ENCODE measurements at regions not wholly inside any gene's neighbourhood (a gene's known extent, or its start where the extent isn't known, plus 50 kb on each side); places are given as distances from the start of the nearest gene placed in this dataset.
"Not testable (repeated sequence)": the region's sequence is repeated elsewhere in the genome, so short reads cannot be mapped to it uniquely, and the experiment has no call there.

- no peak for TF ChIP-seq ZFX (IDR thresholded peaks at IDR 0.05)
- TF ChIP-seq, protein P1, sequence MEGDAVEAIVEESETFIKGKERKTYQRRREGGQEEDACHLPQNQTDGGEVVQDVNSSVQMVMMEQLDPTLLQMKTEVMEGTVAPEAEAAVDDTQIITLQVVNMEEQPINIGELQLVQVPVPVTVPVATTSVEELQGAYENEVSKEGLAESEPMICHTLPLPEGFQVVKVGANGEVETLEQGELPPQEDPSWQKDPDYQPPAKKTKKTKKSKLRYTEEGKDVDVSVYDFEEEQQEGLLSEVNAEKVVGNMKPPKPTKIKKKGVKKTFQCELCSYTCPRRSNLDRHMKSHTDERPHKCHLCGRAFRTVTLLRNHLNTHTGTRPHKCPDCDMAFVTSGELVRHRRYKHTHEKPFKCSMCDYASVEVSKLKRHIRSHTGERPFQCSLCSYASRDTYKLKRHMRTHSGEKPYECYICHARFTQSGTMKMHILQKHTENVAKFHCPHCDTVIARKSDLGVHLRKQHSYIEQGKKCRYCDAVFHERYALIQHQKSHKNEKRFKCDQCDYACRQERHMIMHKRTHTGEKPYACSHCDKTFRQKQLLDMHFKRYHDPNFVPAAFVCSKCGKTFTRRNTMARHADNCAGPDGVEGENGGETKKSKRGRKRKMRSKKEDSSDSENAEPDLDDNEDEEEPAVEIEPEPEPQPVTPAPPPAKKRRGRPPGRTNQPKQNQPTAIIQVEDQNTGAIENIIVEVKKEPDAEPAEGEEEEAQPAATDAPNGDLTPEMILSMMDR (conservative IDR thresholded peaks at IDR 0.05) = no peak
- no peak overlapping the region for H3K27ac ChIP-seq
Observed at GRCh38 chr16:80253741-80254140, 287.1 kb upstream of the DYNLRB2 start.

DNA sequence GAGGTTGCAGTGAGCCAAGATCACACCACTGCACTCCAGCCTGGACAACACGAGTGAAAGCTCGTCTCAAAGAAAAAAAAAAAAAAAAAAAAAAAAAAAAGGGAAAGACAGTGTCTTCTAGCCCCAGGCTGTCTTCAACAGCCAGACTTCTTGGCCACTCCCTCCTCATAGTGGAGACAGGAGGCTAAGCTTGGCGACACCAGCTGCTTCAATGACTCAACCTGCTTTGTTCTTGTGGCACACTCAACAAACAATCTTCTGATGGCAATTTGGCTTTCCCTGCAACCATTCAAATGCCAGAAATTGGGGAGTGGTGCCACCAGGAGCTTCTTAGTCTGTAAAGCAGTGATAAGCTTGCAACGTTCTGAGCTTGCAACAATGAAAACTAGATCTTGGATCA lies 290.4 kb upstream of the DYNLRB2 start:
- TF ChIP-seq, protein P1 (conservative IDR thresholded peaks at IDR 0.05) = no peak
- TF ChIP-seq ZFX (IDR thresholded peaks at IDR 0.05) = no peak
- no peak overlapping the region for H3K27ac ChIP-seq

DNA sequence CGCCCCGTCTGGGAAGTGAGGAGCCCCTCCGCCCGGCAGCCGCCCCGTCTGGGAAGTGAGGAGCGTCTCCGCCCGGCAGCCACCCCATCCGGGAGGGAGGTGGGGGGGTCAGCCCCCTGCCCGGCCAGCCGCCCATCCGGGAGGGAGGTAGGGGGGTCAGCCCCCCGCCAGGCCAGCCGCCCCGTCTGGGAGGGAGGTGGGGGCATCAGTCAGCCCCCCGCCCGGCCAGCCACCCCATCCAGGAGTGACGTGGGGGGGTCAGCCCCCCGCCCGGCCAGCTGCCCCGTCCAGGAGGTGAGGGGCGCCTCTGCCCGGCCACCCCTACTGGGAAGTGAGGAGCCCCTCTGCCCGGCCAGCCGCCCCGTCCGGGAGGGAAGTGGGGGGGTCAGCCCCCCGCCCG lies 297.5 kb upstream of the DYNLRB2 start:
- not testable (repeated sequence) for H3K27ac ChIP-seq

DNA sequence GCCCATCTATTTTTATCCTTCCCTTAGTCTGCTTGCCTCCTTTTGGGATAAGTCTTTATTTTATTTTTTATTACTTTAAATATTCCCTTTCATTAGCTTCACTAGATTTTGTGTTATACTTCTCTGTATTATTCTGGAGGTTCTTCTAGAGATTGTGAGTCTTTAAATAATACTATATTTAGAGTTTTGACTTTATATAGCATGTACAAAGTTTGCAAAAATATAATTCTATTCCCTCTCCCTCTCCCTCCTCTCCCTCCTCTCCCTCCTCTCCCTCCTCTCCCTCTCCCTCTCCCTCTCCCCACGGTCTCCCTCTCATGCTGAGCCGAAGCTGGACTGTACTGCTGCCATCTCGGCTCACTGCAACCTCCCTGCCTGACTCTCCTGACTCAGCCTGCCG lies 298.5 kb upstream of the DYNLRB2 start:
- H3K27ac ChIP-seq = not testable (repeated sequence)

- H3K27ac ChIP-seq = no peak overlapping the region
- TF ChIP-seq, protein P1 (conservative IDR thresholded peaks at IDR 0.05) = no peak
- no peak for TF ChIP-seq ZFX (IDR thresholded peaks at IDR 0.05)
Observed at GRCh38 chr16:80233097-80233835, 307.5 kb upstream of the DYNLRB2 start.

- TF ChIP-seq, protein P1 (conservative IDR thresholded peaks at IDR 0.05) = no peak
- TF ChIP-seq ZFX (IDR thresholded peaks at IDR 0.05) = no peak
- H3K27ac ChIP-seq = no peak overlapping the region
Observed at GRCh38 chr16:80231888-80232287, 308.9 kb upstream of the DYNLRB2 start.

DNA sequence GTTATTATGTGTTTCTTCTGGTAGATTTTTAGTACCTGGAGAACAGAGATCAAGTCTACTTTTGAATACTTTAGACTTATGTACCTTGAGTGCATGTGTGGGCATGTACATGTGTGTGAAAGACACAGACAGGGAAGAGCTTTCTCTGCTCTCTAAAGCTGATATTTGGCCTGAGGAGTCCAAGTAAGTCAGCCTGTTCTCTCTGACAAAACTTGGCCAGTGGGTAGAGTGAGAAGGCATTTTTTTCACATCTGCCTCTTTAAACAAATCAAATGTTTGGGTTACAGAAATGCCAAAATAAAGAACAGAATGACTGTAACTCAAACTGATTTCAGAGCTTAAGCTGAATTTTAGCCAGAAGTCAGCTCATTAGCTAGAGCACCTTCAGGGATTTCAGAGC lies 309.7 kb upstream of the DYNLRB2 start:
- TF ChIP-seq, protein P1 (conservative IDR thresholded peaks at IDR 0.05) = no peak
- no peak for TF ChIP-seq ZFX (IDR thresholded peaks at IDR 0.05)
- H3K27ac ChIP-seq = no peak overlapping the region

DNA sequence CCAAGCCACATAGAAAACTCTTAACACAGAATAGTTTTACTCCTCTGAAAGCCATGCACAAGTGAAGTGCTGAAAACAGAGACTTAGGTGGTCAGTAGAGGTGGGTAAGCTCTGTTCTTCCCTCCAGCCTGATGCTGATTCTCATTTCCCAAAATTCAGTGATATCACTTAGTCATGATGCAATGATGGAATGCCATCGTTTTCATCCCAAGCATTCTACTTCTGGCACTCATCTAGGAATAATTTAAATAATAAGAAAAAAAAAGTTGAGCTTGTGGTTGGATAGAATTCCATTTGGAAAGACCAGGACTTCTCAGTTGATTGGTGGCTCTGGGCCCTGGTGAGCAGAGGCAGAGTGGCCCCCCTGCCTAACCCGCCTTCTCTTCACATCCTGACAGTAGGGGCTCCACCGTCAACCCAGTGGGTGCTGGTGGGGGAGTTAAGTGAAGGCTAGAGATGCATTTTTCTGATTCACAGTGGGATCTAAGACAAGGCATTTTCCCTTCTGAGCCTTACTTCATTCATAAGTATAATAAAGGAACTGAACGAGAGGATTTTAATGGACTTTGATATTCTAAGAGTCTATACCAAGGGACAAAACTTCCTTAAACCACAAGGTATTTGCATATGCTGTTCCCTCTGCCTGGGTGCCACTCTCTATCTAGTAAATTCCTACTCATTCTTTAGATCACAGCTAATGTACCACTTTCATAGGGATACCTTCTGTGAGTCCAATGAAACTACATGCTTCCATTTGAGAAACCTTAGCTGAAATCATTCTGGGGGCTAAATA lies 310.3 kb upstream of the DYNLRB2 start:
- TF ChIP-seq ZFX (IDR thresholded peaks at IDR 0.05) = no peak
- TF ChIP-seq, protein P1 (conservative IDR thresholded peaks at IDR 0.05) = no peak
- H3K27ac ChIP-seq = no peak overlapping the region

Data from C4-2B (cell line).